ENCODE measurements at regions not wholly inside any gene's neighbourhood (a gene's known extent, or its start where the extent isn't known, plus 50 kb on each side); places are given as distances from the start of the nearest gene placed in this dataset.

- DNase-seq (ENCODE audit: low read depth), result no peak
Observed at GRCh38 chr14:53807542-53807941, 149.1 kb downstream of the BMP4 start.

GRCh38 chr14:53807108-53807507, 149.5 kb downstream of the BMP4 start:
- DNase-seq (ENCODE audit: low read depth), result no peak

- no peak for DNase-seq (ENCODE audit: low read depth)
Observed at GRCh38 chr14:53796734-53797133, 159.9 kb downstream of the BMP4 start.

GRCh38 chr14:53793790-53794505, 162.7 kb downstream of the BMP4 start:
- no peak for DNase-seq (ENCODE audit: low read depth)

GRCh38 chr14:53792909-53793308, 163.7 kb downstream of the BMP4 start:
- DNase-seq (ENCODE audit: low read depth), result no peak

- no peak for DNase-seq (ENCODE audit: low read depth)
Observed at GRCh38 chr14:53790731-53791500, 165.7 kb downstream of the BMP4 start.

GRCh38 chr14:53788566-53788965, 168.1 kb downstream of the BMP4 start:
- DNase-seq (ENCODE audit: low read depth), result no peak

GRCh38 chr14:53786045-53786444, 170.6 kb downstream of the BMP4 start:
- DNase-seq (ENCODE audit: low read depth), result no peak

- DNase-seq (ENCODE audit: low read depth), result no peak
Observed at GRCh38 chr14:53784688-53785087, 171.9 kb downstream of the BMP4 start.

GRCh38 chr14:53783256-53783655, 173.4 kb downstream of the BMP4 start:
- DNase-seq (ENCODE audit: low read depth), result no peak

GRCh38 chr14:53780051-53780555, 176.5 kb downstream of the BMP4 start:
- DNase-seq (ENCODE audit: low read depth), result no peak

GRCh38 chr14:53779301-53779700, 177.3 kb downstream of the BMP4 start:
- no peak for DNase-seq (ENCODE audit: low read depth)

GRCh38 chr14:53778263-53778662, 178.4 kb downstream of the BMP4 start:
- no peak for DNase-seq (ENCODE audit: low read depth)

GRCh38 chr14:53772936-53773335, 183.7 kb downstream of the BMP4 start:
- no peak for DNase-seq (ENCODE audit: low read depth)

- DNase-seq (ENCODE audit: low read depth), result no peak
Observed at GRCh38 chr14:53767566-53767965, 189.1 kb downstream of the BMP4 start.

GRCh38 chr14:53766601-53767000, 190.0 kb downstream of the BMP4 start:
- DNase-seq (ENCODE audit: low read depth), result no peak

- DNase-seq (ENCODE audit: low read depth), result no peak
Observed at GRCh38 chr14:53766106-53766505, 190.5 kb downstream of the BMP4 start.

GRCh38 chr14:53764846-53765245, 191.8 kb downstream of the BMP4 start:
- DNase-seq (ENCODE audit: low read depth), result no peak

GRCh38 chr14:53758141-53758540, 198.5 kb downstream of the BMP4 start:
- DNase-seq (ENCODE audit: low read depth), result no peak

- no peak for DNase-seq (ENCODE audit: low read depth)
Observed at GRCh38 chr14:53757732-53758131, 198.9 kb downstream of the BMP4 start.

GRCh38 chr14:53751650-53752049, 205.0 kb downstream of the BMP4 start:
- DNase-seq (ENCODE audit: low read depth), result no peak

- no peak for DNase-seq (ENCODE audit: low read depth)
Observed at GRCh38 chr14:53748691-53749090, 207.9 kb downstream of the BMP4 start.

- no peak for DNase-seq (ENCODE audit: low read depth)
Observed at GRCh38 chr14:53744857-53745256, 211.8 kb downstream of the BMP4 start.

Data from stromal cell of bone marrow (primary cell).